ENCODE measurements at regions not wholly inside any gene's neighbourhood (a gene's known extent, or its start where the extent isn't known, plus 50 kb on each side); places are given as distances from the start of the nearest gene placed in this dataset.

DNA sequence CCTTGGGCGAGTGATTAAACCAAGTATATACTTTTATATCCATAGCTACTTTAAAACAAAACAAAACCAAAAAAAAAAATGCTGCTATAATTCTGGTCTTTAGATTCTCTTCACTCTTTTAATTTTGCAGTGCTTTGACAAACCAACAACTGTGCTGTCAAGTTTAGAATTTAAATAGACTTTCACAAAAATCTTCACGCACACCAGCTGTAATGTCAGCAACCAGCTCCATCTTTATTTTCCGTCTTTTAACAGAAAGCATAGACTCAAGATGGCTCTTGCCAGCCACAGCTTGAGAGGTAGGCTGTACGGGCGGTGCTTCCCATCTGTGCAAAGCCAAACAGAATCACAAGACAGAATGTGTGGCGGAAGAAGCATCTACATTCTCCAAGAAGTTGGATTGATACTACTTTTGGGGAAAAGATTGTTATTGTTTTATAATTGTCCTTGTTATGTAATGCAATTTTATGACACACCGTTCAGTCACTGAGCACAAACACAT lies 388.3 kb upstream of the MAGEC2 start:
- TF ChIP-seq, protein P1, sequence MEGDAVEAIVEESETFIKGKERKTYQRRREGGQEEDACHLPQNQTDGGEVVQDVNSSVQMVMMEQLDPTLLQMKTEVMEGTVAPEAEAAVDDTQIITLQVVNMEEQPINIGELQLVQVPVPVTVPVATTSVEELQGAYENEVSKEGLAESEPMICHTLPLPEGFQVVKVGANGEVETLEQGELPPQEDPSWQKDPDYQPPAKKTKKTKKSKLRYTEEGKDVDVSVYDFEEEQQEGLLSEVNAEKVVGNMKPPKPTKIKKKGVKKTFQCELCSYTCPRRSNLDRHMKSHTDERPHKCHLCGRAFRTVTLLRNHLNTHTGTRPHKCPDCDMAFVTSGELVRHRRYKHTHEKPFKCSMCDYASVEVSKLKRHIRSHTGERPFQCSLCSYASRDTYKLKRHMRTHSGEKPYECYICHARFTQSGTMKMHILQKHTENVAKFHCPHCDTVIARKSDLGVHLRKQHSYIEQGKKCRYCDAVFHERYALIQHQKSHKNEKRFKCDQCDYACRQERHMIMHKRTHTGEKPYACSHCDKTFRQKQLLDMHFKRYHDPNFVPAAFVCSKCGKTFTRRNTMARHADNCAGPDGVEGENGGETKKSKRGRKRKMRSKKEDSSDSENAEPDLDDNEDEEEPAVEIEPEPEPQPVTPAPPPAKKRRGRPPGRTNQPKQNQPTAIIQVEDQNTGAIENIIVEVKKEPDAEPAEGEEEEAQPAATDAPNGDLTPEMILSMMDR (conservative IDR thresholded peaks at IDR 0.05 in 1 of 2, IDR thresholded peaks at IDR 0.05 in 1 of 2; ENCODE audit: low read depth in 1 of 2, low read length in 2 of 2) = no peak
- no peak for TF ChIP-seq EZH2 (IDR thresholded peaks at IDR 0.05; ENCODE audit: low read length, missing control alignments)
